ENCODE measurements at regions not wholly inside any gene's neighbourhood (a gene's known extent, or its start where the extent isn't known, plus 50 kb on each side); places are given as distances from the start of the nearest gene placed in this dataset.

GRCh38 chr2:125867908-125868307 is 788.0 kb upstream of the GYPC start:
- TF ChIP-seq CTCF (conservative IDR thresholded peaks at IDR 0.05) (no peak), EZH2 (IDR thresholded peaks at IDR 0.05; ENCODE audit: low read depth) (no peak)

Data from PC-9 (cell line).